Activated CD4-positive, alpha-beta T cell treated with anti-CD3 and anti-CD28 coated beads, Interleukin-2, Interleukin-6, amounts not matched to agents 100 ng/mL and 50 ng/mL, durations not matched to agents 16 hours and 8 hours (primary cell): ENCODE measurements at regions not wholly inside any gene's neighbourhood (a gene's known extent, or its start where the extent isn't known, plus 50 kb on each side); places are given as distances from the start of the nearest gene placed in this dataset.

Experiments used
- DNase-seq: peaks from one replicate; pipeline ENCODE4 v3.0.0-alpha.2; 2020

DNA sequence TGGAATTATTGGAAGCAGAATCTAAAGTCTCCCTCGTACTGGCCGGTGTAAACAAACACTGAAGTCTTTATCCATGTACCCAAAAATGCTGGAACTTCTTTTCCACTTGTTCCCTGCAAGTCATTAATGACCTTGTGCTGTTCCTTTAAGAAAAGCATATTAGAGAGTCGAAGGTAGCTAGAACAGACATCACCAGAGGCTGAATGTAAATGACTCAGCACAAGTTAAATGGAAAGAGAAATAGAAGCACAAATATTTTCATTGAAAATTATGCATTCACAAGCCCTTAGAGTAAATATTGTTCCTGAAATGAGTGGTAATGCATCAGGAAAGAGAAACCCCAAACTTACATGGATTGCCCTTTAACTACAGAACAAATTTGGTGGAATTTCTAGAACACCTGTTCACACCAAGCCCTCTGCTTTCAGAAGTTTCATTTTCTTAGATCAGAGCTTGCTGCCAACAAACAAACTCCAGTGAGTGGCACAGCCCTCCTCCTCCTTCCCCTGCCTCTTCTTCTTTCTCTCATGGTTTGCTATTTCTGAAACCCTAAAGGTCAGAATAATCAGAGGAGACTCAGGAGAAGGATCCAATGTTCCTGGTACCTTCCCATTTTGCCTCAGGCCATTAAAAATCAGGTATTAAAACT lies 264.3 kb downstream of the TXNL1 start:
- DNase-seq, result no peak

DNA sequence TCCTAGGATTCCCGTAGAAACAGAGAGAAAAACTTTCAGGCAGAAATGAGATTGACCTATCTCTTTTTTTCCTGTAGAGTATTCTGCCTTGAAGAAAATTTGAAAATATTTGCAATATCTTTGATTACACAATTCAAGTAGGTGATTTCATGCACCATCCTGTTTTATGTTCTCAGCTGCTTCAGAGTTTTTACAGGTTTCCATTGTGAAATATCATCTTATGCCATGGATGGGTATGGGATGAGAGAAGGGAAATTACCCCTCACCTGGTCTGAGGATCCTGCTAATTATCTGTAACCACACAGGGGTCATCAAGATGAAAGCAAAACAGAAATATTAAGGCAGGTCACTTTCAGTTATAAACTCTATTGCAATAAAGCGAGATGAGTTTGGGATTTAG lies 264.8 kb downstream of the TXNL1 start:
- no peak for DNase-seq

GRCh38 chr18:56368066-56368465 lies 270.3 kb downstream of the TXNL1 start:
- DNase-seq, result no peak

- no peak for DNase-seq
Measured at GRCh38 chr18:56358608-56359280, 279.6 kb downstream of the TXNL1 start.

DNA sequence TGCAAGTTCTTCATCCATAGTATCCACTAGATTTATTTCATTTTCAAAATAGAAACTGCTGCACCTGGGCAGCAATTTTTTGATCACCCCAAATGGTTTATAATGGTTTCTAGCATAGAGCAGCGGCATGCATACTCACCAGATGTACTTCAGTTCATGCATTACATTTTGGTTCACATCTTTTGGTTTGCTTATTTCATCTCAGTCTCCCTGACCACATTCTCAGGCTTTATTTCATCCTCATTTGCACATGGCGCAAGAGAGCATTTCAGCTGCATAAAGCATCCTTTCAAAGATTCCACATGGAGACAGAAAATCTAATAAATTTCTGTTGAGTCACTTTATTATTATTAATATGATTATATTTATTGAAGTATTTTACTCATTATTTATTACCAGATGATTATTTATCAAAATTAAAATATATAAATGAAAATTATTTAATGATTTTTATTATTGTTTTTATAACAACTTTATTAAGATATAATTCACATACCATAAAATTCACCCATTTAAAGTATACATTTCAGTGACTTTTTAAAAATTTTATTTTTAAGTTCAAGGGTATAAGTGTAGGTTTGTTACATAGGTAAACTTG lies 284.6 kb downstream of the TXNL1 start:
- DNase-seq, result no peak

GRCh38 chr18:56351911-56352500 lies 286.4 kb downstream of the TXNL1 start:
- DNase-seq, result no peak

DNA sequence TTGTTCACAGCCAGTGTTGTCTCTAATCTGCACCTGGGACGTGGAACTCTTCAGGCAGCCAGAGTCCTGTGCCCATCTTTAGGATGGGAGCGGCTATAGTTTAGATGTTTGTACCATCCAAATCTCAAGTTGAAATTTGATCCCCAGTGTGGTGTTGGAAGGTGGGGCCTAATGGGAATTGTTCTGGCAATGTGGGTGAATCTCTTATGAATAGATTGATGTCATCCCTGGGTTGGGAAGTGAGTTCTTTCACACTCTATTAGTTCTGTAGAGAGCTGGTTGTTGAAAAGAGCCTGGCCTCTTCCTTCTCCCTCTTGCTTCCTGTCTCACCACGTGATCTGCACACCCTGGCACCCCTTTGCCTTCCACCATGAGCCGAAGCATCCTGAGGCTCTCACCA lies 300.9 kb downstream of the TXNL1 start:
- DNase-seq, result no peak

DNA sequence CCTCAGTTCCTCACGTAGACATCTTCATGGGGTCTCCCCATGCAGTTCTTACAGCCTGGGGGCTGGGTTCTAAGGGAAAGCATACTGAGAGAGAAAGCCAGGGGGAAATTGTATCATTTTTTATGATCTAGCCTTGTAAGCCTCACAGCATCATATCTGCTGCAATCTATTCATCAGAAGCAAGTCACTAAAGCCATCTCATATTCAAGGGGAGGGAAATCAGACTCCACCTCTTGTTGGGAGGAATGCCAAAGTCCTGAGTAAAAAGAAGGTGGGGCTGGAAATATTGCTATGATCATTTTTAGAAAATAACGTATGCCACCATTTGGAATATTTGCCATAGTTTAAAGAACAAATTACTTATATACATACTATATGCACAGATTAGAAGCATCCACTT lies 304.6 kb downstream of the TXNL1 start:
- no peak for DNase-seq

- DNase-seq, result no peak
Measured at GRCh38 chr18:56333146-56333545, 305.2 kb downstream of the TXNL1 start.

DNA sequence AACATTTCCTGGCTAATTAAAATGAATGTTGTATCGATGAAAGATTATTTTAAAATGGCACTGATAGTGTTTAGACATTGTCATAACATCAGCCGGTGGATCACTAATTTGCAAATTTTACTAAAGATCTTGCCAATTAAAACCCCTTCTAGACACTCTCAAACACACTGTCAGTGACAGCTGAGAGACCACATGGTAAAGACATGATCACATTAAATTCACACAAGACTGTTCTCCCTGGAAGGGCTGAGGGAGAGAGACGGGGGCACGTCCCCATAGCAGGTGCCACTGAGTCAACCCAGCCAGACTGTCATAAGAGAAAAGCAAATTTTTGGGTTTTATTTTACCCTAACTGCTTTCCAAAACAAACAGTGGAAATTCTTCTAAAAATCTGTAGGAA lies 306.0 kb downstream of the TXNL1 start:
- DNase-seq, result no peak

DNA sequence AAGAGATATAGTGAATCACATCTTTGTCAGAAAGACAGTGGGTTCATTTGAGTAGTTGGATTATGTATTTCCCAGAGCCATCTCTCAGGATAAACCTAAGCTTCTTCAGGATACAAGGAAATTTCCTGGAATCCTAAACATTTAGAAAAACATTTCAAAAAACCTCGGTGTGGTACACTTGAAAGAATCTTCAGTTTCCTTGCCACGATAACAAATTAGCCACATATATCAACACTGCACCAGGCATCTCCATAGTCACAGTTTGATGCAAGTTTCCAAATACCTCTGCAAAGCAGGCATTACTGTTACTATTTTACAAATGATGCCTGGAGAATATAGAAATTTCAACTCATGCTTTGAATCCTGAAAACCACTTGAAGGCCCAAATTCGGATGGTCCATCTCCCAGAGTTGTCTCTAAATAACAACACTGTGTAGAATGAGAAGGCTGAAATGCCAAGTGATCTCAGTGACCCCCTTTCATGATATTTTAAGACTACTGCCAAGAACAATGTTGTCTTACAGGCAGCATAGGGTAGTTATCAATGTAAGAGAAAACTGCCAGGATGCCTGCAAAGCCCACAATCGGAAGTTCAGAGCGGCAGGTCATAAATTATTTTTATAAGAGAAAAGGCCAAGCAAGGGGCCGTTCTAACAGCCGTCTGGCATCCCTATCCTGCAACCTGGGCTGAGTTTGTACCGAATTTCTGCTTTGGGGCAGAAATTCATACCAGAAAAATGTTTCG lies 307.9 kb downstream of the TXNL1 start:
- DNase-seq, result no peak

DNA sequence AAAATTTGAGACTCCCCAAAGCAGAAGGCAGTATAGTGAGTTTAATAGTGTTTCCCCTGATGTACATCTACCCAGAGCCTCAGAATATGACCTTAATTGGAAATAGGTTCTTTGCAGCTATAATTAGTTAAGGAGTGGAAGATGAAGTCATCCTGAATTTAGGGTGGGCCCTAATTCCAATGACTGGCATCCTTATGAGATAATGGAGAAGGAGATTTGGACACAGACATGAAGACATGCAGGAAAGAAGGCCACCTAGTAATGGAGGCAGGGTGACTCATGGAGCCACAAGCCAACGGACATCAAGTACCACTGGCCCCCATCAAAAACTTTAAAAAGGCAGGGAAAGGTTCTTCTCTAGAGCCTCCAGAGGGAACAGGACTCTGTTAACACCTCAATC lies 308.9 kb downstream of the TXNL1 start:
- no peak for DNase-seq

DNA sequence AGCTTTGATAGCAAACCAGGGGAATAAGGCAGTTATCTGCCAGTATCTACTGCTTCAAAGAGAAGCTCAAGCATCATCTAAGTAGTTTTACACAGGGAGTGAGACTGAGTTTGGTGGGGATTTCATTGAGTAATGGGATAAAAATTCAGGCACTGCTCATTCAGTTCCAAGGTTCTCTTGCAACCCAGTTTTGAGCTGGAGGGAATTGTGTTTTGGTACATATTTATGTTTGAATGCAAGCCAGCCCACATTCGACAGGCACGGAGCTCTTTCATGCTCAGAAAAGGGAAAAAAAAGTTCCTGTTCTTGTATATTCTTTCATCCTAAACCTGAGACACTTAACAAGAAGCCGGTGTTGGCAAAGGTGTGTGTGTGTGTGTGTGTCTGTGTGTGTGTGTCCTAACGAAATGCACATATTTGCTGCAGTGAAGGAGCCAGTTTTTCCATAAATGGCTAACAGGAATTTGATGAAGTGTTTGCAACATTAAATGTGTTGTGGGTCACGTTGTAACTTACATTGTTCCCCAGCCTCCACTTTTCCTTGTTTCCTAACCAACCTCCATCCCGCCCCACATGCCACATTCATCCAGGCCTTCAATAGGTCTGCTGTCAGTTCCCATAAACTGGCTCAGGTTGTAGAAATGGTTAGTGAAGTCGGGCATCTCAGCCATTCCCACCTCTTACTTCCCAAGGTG lies 311.1 kb downstream of the TXNL1 start:
- no peak for DNase-seq

DNA sequence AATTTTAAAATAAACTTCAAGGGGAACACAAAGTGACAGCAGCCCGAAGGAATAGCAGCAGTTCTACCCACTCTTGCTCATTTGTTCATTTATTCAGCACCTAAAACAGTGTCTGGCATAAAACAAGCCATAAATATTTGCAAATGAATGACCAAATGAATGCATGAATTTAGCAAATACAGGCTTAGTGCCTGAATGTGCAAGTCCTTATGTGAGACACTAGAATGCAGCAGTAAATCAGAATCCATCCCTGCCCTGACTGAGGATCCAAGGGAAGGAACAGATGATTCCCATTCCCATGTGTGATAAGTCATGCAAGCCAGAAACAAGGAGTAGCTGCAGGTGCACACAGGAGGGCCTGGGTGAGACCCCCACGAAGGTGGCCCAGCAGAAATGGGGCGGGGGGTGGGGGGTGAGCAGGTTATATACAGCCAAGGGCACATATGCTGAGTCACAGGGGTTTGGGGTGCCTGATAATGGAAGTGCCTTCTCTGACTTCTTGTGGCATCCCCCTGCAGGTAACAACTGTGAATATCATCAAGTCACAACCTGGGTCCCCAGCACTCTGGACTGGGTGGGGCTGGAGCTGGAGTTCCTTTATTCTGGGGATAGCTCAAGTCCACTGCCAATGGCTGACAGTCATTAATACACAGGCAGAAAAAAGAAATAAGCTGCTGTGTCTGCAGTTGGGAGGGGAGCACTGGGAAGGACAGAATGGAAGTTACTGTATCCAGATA lies 311.9 kb downstream of the TXNL1 start:
- no peak for DNase-seq

GRCh38 chr18:56323673-56324072 lies 314.7 kb downstream of the TXNL1 start:
- no peak for DNase-seq

- DNase-seq, result no peak
Measured at GRCh38 chr18:56322406-56322805, 316.0 kb downstream of the TXNL1 start.

GRCh38 chr18:56321470-56321869 lies 316.9 kb downstream of the TXNL1 start:
- DNase-seq, result no peak

- no peak for DNase-seq
Measured at GRCh38 chr18:56319953-56320352, 318.4 kb downstream of the TXNL1 start.

DNA sequence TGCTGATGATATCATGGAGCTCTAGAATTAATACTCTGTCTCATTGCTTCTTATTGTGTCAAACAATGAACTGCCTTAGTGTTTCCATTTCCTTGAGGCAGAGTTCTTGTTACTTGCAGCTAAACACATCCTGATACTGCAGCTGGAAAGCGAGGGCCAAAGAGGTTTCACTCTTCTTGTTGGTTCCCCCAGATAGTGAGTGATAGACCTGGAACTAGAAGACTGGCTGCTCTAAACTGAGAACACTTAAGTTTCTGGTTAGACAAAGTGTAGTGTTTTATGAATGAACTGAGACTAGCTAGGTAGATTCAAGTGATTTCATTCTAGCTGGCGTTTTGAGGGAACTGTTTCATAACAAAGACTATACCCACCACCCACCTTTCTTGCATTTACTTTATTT lies 321.7 kb downstream of the TXNL1 start:
- DNase-seq, result no peak

DNA sequence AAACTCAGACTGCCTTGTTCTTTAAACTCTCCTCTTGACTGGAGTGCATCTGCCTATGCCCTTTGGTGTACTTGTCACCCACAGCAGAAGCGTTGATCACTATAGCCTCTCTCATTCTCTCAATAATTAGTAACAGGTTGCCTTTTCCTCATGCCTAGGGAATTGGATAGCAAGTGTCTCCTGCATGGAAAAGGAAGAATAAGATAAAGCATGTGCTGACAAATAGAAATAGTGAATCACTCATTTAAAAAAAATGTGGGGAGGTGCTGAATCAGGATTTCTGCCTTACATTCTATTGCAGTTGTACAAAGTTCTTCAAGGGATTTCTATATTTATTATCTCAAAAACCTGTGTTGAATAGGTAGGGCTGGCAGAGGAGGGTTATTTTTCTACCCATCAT lies 323.0 kb downstream of the TXNL1 start:
- no peak for DNase-seq

GRCh38 chr18:56314396-56314795 lies 324.0 kb downstream of the TXNL1 start:
- no peak for DNase-seq
